DMS114 treated with DMSO at 0.1 percent for 48 hours (cell line): ENCODE measurements at regions not wholly inside any gene's neighbourhood (a gene's known extent, or its start where the extent isn't known, plus 50 kb on each side); places are given as distances from the start of the nearest gene placed in this dataset.
"Not testable (repeated sequence)": the region's sequence is repeated elsewhere in the genome, so short reads cannot be mapped to it uniquely, and the experiment has no call there.

Experiments
- DNase-seq: peaks from one replicate; lab custom pipeline; 2025; ENCODE audit not compliant: unreplicated experiment; lab: John Stamatoyannopoulos, UW

DNA sequence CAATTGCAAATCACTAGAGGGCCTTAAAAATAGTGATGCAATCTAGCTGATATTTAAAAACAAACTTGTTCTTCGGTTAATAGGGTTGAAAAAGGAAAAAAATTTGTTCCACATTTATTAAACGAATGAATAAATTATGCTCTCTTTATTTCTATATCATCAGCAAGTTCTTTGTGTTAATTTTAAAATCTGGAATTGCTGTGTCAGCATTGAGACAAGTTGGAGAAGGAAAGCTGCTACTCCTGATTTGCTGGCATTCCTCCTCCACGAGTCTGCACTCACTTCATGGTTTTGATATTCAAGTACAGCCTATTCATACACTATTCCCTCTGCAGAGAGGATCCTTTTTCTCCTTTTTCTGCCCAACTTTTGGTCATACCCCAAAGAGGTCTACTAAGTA, 117.6 kb downstream of the MRPL39 start:
- DNase-seq = no peak

DNA sequence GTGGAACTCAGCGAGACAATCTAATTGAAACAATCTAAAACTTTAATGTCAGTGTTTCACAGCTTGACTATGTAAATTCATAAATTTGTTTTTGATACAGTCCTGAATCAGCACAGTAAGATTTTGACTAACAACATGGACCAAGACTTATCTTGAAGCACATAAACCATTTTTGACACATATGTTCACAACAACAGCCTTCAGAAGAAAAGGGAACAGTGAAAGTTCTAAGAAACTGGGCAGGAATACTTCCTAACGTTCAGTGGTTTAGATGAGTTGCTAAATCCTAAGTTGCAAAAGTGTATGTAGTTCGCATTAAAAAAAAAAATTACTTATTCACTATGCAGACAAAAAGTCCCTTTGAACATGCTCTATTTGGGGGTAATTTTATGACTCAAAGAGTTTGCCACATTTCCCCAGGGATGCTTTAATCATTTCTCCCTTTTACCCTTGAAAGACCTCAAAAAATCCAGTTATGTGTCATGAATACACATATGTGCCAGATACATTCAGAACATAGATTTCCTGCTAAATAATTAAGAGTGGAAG, 120.2 kb downstream of the MRPL39 start:
- no peak for DNase-seq

- no peak for DNase-seq
Observed at GRCh38 chr21:25485914-25486313, 121.4 kb downstream of the MRPL39 start.

DNA sequence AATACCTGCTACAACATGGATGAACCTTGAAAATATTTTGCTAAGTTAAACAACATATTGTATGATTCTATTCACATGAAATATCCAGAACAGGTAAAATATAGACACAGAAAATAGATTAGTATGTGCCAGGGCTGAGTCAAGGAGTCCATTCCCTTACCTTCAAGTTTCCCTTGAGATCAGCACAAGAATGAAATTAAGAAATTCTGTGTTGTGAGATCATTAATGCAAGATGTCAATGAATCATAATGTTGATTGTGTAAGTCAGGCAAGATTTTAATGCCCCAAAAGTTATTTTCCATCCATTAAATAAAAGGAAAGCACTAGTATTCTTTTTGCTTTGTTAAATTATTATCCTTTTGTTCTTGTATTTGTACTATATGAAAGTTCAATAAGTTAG, 139.4 kb downstream of the MRPL39 start:
- no peak for DNase-seq

DNA sequence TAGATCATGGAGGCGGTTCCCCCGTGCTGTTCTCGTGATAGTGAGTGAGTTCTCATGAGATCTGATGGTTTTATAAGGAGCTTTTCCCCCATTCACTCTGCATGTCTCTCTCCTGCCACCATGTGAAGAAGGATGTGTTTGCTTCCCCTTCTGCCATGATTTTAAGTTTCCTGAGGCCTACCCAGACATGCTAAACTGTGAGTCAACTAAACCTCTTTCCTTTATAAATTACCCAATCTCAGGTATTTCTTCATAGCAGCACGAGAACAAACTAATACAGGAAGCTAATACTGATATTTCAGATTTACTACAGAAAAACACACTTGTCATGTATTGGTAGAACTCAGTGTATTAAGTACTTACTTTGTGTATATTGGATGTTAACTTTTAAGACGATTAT, 140.2 kb downstream of the MRPL39 start:
- DNase-seq = not testable (repeated sequence)

- DNase-seq = no peak
Observed at GRCh38 chr21:25466470-25466869, 140.8 kb downstream of the MRPL39 start.

- DNase-seq = no peak
Observed at GRCh38 chr21:25465263-25465662, 142.0 kb downstream of the MRPL39 start.

DNA sequence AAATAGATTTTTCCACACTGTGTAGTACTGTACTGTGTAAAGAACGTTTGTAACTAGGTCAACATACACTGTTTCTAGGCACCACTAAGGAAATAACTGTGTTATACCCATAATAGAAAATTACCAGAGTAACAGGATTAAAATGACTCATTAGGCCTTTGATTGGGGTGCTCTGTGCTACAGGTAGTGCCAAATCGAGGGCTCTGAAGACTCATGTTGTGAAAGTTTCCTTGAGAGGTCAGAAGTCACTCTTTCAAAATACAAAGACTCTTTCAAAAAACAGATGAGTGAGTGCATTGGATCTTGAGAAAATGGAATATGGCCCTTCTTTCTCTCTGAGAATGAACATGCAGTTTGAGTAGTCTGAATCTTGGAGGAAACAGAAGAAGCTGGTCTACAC, 143.0 kb downstream of the MRPL39 start:
- DNase-seq = no peak

- no peak for DNase-seq
Observed at GRCh38 chr21:25462517-25462971, 144.7 kb downstream of the MRPL39 start.

DNA sequence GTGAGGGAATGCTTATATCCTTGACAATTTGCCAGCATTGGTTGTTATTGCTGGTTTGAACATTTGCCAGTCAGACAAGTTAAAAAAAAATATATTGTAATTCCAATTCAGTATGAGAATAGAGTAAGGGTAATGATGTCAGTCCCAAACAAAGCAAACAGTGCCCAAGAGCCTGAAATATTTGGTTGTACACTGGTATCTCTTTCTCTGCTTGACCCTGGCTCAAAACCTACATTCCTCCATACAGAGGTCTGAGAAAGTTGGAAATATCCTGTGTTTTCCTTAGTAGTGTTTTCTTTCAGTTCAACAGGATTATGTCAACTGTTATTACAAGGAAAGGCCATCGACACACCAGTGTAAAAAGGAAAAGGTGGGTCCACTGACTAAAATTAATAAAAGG, 145.6 kb downstream of the MRPL39 start:
- no peak for DNase-seq

DNA sequence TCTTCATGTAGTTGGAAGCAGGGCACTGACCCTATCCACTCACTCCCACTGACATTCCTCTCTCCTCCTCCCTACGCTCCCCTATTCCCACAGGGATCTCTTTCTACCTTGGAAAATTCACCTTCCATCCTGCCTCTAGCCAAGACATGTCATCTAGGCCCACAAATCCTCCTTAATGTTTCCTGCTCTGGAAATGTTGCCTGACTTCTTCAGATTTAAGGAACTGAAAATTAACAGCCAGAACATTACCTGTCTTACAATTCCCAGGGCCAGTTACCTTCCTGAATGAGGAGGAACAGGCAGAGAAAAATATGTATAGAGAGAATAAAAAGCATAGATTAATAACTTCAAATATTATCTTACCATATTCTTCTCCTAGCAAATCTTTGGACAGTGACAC, 147.3 kb downstream of the MRPL39 start:
- no peak for DNase-seq

GRCh38 chr21:25459365-25459764, 147.9 kb downstream of the MRPL39 start:
- DNase-seq = no peak

- no peak for DNase-seq
Observed at GRCh38 chr21:25458484-25458883, 148.8 kb downstream of the MRPL39 start.

GRCh38 chr21:25457946-25458345, 149.3 kb downstream of the MRPL39 start:
- DNase-seq = no peak

DNA sequence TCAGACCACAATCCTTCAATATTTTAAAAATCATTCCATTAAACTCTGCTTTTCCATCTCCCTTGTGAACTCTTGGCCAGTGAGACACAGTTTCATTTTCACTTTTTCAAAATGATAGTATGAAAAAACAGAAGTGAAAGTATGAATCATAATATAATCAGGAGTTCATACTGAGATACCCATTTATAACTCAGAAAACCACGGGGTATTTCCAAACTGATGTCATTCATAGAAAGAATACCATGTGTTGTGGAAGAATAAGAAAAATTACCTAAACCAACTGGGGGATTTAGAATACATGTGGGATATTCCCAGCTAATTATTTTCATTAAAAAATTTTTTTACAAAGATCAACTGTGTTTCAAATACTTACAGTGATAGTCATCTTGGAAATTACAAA, 149.9 kb downstream of the MRPL39 start:
- DNase-seq = no peak

DNA sequence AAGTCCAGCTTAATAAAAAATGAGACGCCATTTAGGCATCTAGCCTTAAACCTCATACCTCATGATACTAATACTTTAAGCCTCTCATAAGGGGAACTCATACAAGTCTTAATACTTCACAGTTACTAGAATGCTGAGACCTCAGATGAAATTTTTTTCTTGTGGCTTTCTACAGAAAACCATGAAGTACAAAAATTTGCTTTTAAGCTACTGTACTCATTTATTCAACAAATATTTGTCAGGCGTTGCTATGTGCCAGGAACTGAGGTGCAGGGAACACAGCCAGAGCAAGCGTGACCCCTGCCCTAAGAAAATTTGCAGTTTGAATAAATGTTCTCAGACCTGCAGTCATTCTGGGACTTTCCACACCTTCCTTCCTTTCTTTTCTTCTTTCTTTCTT, 150.6 kb downstream of the MRPL39 start:
- no peak for DNase-seq

GRCh38 chr21:25453524-25453923, 153.8 kb downstream of the MRPL39 start:
- no peak for DNase-seq

DNA sequence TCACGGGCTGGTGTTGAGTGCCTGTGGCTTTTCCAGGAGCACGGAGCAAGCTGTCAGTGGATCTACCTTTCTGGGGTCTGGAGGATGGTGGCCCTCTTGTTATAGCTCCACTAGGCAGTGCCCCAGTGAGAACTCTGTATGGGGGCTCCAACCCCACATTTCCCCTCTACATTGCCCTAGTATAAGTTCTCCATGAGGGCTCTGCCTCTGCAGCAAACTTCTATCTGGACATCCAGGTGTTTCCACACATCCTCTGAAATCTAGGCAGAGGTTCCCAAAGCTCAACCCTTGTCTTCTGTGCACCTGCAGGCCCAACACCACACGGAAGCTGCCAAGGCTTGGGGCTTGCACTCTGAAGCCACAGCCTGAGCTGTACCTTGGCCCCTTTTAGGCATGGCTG, 157.3 kb downstream of the MRPL39 start:
- DNase-seq = no peak

GRCh38 chr21:25441835-25442234, 165.4 kb downstream of the MRPL39 start:
- DNase-seq = no peak

DNA sequence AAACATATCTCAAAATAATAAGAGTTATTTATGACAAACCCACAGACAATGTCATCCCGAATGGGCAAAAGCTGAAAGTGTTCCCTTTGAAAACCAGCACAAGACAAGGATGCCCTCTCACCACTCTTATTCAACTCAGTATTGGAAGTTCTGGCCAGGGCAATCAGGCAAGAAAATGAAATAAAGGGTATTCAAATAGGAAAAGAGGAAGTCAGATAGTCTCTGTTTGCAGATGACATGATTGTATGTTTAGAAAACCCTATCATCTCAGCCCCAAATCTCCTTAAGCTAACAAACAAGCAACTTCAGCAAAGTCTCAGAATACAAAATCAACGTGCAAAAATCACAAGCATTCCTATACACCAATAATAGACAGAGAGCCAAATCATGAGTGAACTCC, 169.8 kb downstream of the MRPL39 start:
- DNase-seq = not testable (repeated sequence)

- DNase-seq = no peak
Observed at GRCh38 chr21:25428537-25428936, 178.7 kb downstream of the MRPL39 start.

DNA sequence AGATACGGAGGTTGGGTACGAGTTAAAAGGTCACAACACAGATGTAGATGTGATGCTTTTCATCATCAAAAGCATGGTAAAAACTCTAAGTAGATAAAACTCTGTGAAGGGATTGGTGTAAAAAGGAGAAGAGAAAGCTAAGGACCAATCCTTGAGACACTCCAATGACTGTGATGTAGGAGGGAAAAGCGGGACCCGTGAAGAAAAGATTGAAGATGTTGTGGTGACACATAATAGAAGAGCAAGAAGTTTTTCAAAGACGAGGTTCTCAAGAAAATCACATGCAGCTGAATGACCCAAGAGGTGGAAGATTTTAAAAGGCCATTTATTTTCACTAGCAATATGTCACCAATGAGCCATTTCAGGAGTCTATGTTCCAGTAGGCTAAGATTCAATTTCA, 179.5 kb downstream of the MRPL39 start:
- DNase-seq = no peak

DNA sequence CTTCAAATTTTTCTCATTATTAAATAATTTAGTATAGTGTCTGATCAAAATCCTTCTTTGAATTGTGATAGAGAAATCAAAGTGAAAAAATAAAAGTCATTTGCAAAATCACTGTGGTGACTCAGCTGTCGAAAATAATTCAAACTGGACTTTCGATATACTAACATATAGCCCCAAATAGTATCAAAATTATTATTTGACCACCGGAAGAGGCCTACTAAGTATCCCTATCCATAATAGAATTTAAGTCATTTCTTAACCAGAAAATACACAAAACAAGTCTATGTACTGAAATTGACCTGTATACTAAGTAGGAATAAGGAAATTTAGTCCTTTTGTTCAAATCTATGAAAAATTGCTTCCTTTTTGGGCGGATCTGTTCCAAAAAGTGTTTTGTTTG, 180.7 kb downstream of the MRPL39 start:
- no peak for DNase-seq

GRCh38 chr21:25425156-25425555, 182.1 kb downstream of the MRPL39 start:
- DNase-seq = no peak
